ENCODE measurements at regions not wholly inside any gene's neighbourhood (a gene's known extent, or its start where the extent isn't known, plus 50 kb on each side); places are given as distances from the start of the nearest gene placed in this dataset.

GRCh38 chr14:83309833-83310232 is 1776.2 kb upstream of the SEL1L start:
- Histone ChIP-seq H3K9ac (ENCODE audit: low read depth, low read length) (no peak overlapping the region), H3K4me3 (ENCODE audit: low read depth in 1 of 2, low read length in 2 of 2) (no peak overlapping the region), H3K9me3 (ENCODE audit: insufficient read depth, low read length, severe bottlenecking) (no peaks in the 10 kb centered on the region), H3K27ac (ENCODE audit: low read length) (no peak overlapping the region), H3K27me3 (ENCODE audit: insufficient read depth, low read length, poor library complexity) (no peaks in the 10 kb centered on the region), H2AFZ (ENCODE audit: low read depth, low read length) (no peak overlapping the region), H3K36me3 (ENCODE audit: insufficient read depth, low read length) (no peaks in the 10 kb centered on the region), H4K20me1 (ENCODE audit: insufficient read depth, low read length) (no peaks in the 10 kb centered on the region), H3K4me2 (ENCODE audit: insufficient read depth, low read length) (no peak overlapping the region), H3K79me2 (ENCODE audit: insufficient read depth, low read length) (no peaks in the 10 kb centered on the region), H3K4me1 (ENCODE audit: insufficient read depth, low read length) (no peaks in the 10 kb centered on the region)
- TF ChIP-seq EZH2 (IDR thresholded peaks at IDR 0.05; ENCODE audit: borderline replicate concordance, low read depth, low read length, severe bottlenecking) (no peak), CTCF (IDR thresholded peaks at IDR 0.05; ENCODE audit: borderline replicate concordance, extremely low read depth, low read length, poor library complexity, severe bottlenecking) (no peak)
- ATAC-seq (ENCODE audit: insufficient read depth, low read depth): no peak
- DNase-seq: no peak

- Histone ChIP-seq H2AFZ (ENCODE audit: low read depth, low read length) (no peak overlapping the region), H3K4me2 (ENCODE audit: insufficient read depth, low read length) (no peak overlapping the region), H4K20me1 (ENCODE audit: insufficient read depth, low read length) (no peaks in the 10 kb centered on the region), H3K79me2 (ENCODE audit: insufficient read depth, low read length) (no peaks in the 10 kb centered on the region), H3K36me3 (ENCODE audit: insufficient read depth, low read length) (no peaks in the 10 kb centered on the region), H3K27me3 (ENCODE audit: insufficient read depth, low read length, poor library complexity) (no peaks in the 10 kb centered on the region), H3K9ac (ENCODE audit: low read depth, low read length) (no peak overlapping the region), H3K9me3 (ENCODE audit: insufficient read depth, low read length, severe bottlenecking) (no peaks in the 10 kb centered on the region), H3K4me1 (ENCODE audit: insufficient read depth, low read length) (no peaks in the 10 kb centered on the region), H3K4me3 (ENCODE audit: low read depth in 1 of 2, low read length in 2 of 2) (no peak overlapping the region), H3K27ac (ENCODE audit: low read length) (no peak overlapping the region)
- ATAC-seq (ENCODE audit: insufficient read depth, low read depth) (no peak), DNase-seq (no peak)
- TF ChIP-seq EZH2 (IDR thresholded peaks at IDR 0.05; ENCODE audit: borderline replicate concordance, low read depth, low read length, severe bottlenecking) (no peak), CTCF (IDR thresholded peaks at IDR 0.05; ENCODE audit: borderline replicate concordance, extremely low read depth, low read length, poor library complexity, severe bottlenecking) (no peak)
These were observed 1778.9 kb upstream of the SEL1L start for GRCh38 chr14:83312511-83312910.

- Histone ChIP-seq H3K9ac (ENCODE audit: low read depth, low read length) (no peak overlapping the region), H2AFZ (ENCODE audit: low read depth, low read length) (no peak overlapping the region), H3K79me2 (ENCODE audit: insufficient read depth, low read length) (no peaks in the 10 kb centered on the region), H4K20me1 (ENCODE audit: insufficient read depth, low read length) (no peaks in the 10 kb centered on the region), H3K36me3 (ENCODE audit: insufficient read depth, low read length) (no peaks in the 10 kb centered on the region), H3K27ac (ENCODE audit: low read length) (no peak overlapping the region), H3K4me3 (ENCODE audit: low read depth in 1 of 2, low read length in 2 of 2) (no peak overlapping the region), H3K27me3 (ENCODE audit: insufficient read depth, low read length, poor library complexity) (no peaks in the 10 kb centered on the region), H3K9me3 (ENCODE audit: insufficient read depth, low read length, severe bottlenecking) (no peaks in the 10 kb centered on the region), H3K4me1 (ENCODE audit: insufficient read depth, low read length) (no peaks in the 10 kb centered on the region), H3K4me2 (ENCODE audit: insufficient read depth, low read length) (no peak overlapping the region)
- DNase-seq (no peak), ATAC-seq (ENCODE audit: insufficient read depth, low read depth) (no peak)
- no peak for TF ChIP-seq CTCF (IDR thresholded peaks at IDR 0.05; ENCODE audit: borderline replicate concordance, extremely low read depth, low read length, poor library complexity, severe bottlenecking)
- TF ChIP-seq EZH2 (IDR thresholded peaks at IDR 0.05; ENCODE audit: borderline replicate concordance, low read depth, low read length, severe bottlenecking): no peak
These were observed 1781.1 kb upstream of the SEL1L start for GRCh38 chr14:83314764-83315163.

- no peak overlapping the region for H2AFZ ChIP-seq (ENCODE audit: low read depth, low read length)
These were observed 1782.7 kb upstream of the SEL1L start for GRCh38 chr14:83316356-83316755.

More at GRCh38 chr14:83316356-83316755, 1782.7 kb upstream of the SEL1L start:
- H3K9ac ChIP-seq (ENCODE audit: low read depth, low read length): no peak overlapping the region
- no peak for ATAC-seq (ENCODE audit: insufficient read depth, low read depth)
- no peak overlapping the region for H3K4me3 ChIP-seq (ENCODE audit: low read depth in 1 of 2, low read length in 2 of 2)
- DNase-seq: no peak
- H3K4me1 ChIP-seq (ENCODE audit: insufficient read depth, low read length): no peaks in the 10 kb centered on the region
- no peaks in the 10 kb centered on the region for H4K20me1 ChIP-seq (ENCODE audit: insufficient read depth, low read length)
- no peaks in the 10 kb centered on the region for H3K9me3 ChIP-seq (ENCODE audit: insufficient read depth, low read length, severe bottlenecking)
- H3K4me2 ChIP-seq (ENCODE audit: insufficient read depth, low read length): no peak overlapping the region
- H3K36me3 ChIP-seq (ENCODE audit: insufficient read depth, low read length): no peaks in the 10 kb centered on the region
- H3K27ac ChIP-seq (ENCODE audit: low read length): no peak overlapping the region
- H3K79me2 ChIP-seq (ENCODE audit: insufficient read depth, low read length): no peaks in the 10 kb centered on the region
- no peak for TF ChIP-seq EZH2 (IDR thresholded peaks at IDR 0.05; ENCODE audit: borderline replicate concordance, low read depth, low read length, severe bottlenecking)
- no peak for TF ChIP-seq CTCF (IDR thresholded peaks at IDR 0.05; ENCODE audit: borderline replicate concordance, extremely low read depth, low read length, poor library complexity, severe bottlenecking)
- no peaks in the 10 kb centered on the region for H3K27me3 ChIP-seq (ENCODE audit: insufficient read depth, low read length, poor library complexity)

All from DND-41 (cell line).